GM18907 (cell line): ENCODE measurements at regions not wholly inside any gene's neighbourhood (a gene's known extent, or its start where the extent isn't known, plus 50 kb on each side); places are given as distances from the start of the nearest gene placed in this dataset.

Source experiments
- ATAC-seq: cut with Tn5 transposase; IDR thresholded peaks from one replicate; pipeline ENCODE4 v1.9.1; 2021; ENCODE audit warnings: mild to moderate bottlenecking, moderate library complexity; ENCODE audit not compliant: unreplicated experiment

- no peak for ATAC-seq
Measured at GRCh38 chr2:155442088-155442487, 743.6 kb downstream of the KCNJ3 start.

DNA sequence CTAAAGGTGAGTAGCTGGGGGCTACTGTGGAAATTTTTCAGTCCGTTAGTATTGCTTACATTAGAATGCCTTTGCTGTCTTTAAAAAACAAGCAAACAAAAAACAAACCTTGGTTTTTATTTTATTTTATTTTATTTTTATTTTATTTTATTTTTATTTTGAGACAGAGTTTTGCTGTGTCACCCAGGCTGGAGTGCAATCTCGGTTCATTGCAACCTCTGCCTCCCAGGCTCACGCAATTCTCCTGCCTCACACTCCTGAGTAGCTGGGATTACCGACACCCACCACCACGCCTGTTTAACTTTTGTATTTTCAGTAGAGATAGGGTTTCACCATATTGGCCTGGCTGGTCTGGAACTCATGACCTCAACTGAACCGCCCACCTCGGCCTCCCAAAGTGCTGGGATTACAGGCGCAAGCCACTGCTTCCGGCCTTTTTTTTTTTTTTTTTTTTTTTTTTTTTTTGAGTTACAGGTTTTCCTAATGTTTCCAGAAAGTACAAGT, 732.6 kb downstream of the KCNJ3 start:
- ATAC-seq: no peak

- ATAC-seq: no peak
Measured at GRCh38 chr2:155427470-155427869, 729.0 kb downstream of the KCNJ3 start.

DNA sequence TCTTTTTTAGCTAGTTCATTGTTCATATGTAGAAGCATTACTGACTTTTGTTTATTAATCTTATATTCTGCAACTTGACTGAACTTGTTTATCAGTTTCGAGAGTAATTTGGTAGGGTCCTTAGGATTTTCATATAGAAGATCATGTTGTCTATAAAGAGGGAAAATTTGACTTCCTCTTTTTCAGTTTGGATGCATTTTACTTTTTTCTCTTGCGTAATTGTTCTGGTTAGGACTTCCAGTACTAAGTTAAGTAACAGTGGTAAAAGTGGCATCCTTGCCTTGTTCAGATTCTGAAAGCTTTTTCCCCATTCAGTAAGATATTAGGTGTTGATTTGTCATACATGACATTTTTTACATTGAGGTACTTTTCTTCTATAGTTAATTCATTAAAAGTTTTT, 726.0 kb downstream of the KCNJ3 start:
- ATAC-seq: no peak

DNA sequence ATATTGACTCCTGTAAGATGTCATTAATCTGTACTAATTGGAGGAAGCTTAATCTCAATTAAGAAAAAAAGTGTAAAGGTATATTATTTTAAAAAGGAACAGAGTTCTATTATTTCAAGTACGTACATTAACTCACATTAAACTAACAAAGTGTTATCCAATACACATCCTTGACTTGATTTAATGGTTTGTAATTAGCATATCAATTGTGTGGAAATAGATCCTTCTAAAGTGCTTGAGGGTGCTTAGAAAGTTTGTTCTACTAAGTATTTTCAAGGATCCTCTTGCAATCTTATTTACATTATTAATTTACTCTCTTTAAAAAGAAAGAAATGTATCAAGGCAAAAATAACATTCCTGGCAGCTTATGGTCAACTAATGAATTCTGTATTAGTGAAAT, 720.3 kb downstream of the KCNJ3 start:
- ATAC-seq: no peak

- ATAC-seq: peak; percentile 94
Measured at GRCh38 chr2:155412598-155412997, 714.1 kb downstream of the KCNJ3 start.

- no peak for ATAC-seq
Measured at GRCh38 chr2:155404433-155405002, 706.0 kb downstream of the KCNJ3 start.

GRCh38 chr2:155393406-155393805, 694.9 kb downstream of the KCNJ3 start:
- ATAC-seq: no peak

GRCh38 chr2:155391613-155392130, 693.2 kb downstream of the KCNJ3 start:
- ATAC-seq: no peak

- no peak for ATAC-seq
Measured at GRCh38 chr2:155389224-155389623, 690.7 kb downstream of the KCNJ3 start.

GRCh38 chr2:155384555-155385123, 686.1 kb downstream of the KCNJ3 start:
- ATAC-seq: no peak

DNA sequence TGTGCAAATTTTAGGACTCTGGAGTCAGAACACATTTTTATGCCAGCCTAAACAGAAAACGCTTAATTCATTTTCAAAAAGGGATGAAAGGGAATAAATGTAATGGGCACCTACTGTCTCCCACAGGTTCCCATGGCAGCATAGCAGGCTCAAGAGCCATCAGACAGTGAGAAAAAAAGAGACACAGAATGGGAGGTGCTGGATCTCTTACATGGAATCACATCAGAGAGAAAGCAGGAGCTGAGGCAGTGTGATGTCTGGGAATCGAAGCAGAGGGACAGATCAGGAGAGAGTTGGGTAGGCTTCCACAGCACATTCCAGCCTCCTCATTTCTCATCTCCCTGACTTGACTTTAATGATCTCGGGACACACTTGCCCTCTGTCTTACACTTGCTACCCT, 684.3 kb downstream of the KCNJ3 start:
- no peak for ATAC-seq

DNA sequence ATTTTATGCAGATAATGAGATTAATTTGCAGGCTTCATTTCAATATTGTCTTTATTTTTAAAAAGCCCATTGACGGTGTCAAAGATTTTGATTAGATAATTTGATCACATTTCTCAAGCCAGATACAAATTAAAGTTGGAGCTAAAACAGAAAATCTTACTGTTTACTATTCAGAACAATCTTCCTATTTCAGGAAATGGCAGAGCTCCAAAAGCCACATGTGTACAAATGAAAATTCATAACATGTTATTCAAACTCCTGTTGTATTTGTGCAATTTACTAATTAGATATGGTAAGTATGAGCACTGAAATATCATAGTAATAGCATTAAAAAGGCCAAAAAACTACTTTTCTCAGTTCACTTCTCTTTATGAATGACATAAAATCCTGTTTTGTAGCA, 682.9 kb downstream of the KCNJ3 start:
- no peak for ATAC-seq

DNA sequence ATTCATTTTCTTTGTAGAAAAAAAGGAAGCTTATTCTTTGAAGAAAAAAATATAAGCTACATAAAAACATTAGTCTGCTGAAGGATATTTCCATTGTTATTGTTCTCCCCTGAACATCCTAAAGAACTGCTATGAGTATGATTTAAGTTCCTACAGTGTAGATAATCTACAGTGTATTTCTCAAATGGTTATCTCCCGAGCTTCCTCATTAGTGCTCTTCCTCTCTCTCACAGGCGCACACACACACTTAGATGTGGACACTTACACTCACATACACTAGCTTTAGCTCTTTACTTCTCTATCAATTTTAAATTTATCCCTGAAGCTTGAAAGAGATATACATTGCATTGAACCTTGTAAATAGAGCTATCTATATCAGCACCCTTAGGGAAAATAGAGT, 681.0 kb downstream of the KCNJ3 start:
- ATAC-seq: no peak

DNA sequence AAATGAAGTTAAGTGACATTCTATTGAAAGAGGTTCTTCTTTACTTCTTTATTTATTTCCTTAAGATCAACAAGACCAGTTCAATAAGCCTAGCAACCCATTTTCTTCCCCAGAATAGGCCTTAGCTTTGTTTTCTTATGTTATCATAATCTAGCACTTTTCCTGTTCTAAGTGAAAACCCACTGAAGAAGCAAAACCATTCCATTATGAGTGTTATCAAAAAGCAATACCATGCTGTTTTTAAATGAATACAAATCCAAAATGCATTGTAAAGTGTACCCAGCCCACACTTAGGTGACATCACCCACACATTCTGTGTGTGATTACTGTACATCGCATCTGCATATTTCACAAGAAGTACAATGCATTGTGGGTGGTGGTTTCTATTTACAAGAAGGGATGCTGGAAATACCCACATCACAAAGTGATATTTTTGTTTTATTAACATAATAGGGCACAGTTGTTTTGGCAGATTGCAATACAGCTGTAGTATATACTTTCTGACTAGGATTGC, 679.5 kb downstream of the KCNJ3 start:
- peak; percentile 54 for ATAC-seq

GRCh38 chr2:155377266-155377680, 678.8 kb downstream of the KCNJ3 start:
- no peak for ATAC-seq

GRCh38 chr2:155372969-155373368, 674.5 kb downstream of the KCNJ3 start:
- ATAC-seq: no peak

- peak; percentile 42 for ATAC-seq
Measured at GRCh38 chr2:155368934-155369333, 670.4 kb downstream of the KCNJ3 start.

- ATAC-seq: no peak
Measured at GRCh38 chr2:155364766-155365165, 666.3 kb downstream of the KCNJ3 start.

GRCh38 chr2:155363349-155363888, 664.9 kb downstream of the KCNJ3 start:
- no peak for ATAC-seq

- no peak for ATAC-seq
Measured at GRCh38 chr2:155357172-155357571, 658.7 kb downstream of the KCNJ3 start.

- ATAC-seq: no peak
Measured at GRCh38 chr2:155356250-155356649, 657.8 kb downstream of the KCNJ3 start.
